ENCODE measurements at regions not wholly inside any gene's neighbourhood (a gene's known extent, or its start where the extent isn't known, plus 50 kb on each side); places are given as distances from the start of the nearest gene placed in this dataset.
"Not testable (repeated sequence)": the region's sequence is repeated elsewhere in the genome, so short reads cannot be mapped to it uniquely, and the experiment has no call there.

- not testable (repeated sequence) for DNase-seq (ENCODE audit: low read depth)
These were observed 397.4 kb upstream of the SLC35B3 start for GRCh38 chr6:8832695-8833094.

GRCh38 chr6:8831366-8832152, 396.2 kb upstream of the SLC35B3 start:
- DNase-seq (ENCODE audit: low read depth), result no peak

GRCh38 chr6:8830794-8831193, 395.4 kb upstream of the SLC35B3 start:
- DNase-seq (ENCODE audit: low read depth), result no peak

GRCh38 chr6:8829796-8830195, 394.5 kb upstream of the SLC35B3 start:
- no peak for DNase-seq (ENCODE audit: low read depth)

GRCh38 chr6:8829296-8829695, 394.0 kb upstream of the SLC35B3 start:
- DNase-seq (ENCODE audit: low read depth), result no peak

GRCh38 chr6:8828376-8828775, 393.0 kb upstream of the SLC35B3 start:
- no peak for DNase-seq (ENCODE audit: low read depth)

GRCh38 chr6:8825726-8826125, 390.4 kb upstream of the SLC35B3 start:
- no peak for DNase-seq (ENCODE audit: low read depth)

GRCh38 chr6:8821981-8822381, 386.6 kb upstream of the SLC35B3 start:
- peak; percentile 7 for DNase-seq (ENCODE audit: low read depth)

GRCh38 chr6:8820313-8820712, 385.0 kb upstream of the SLC35B3 start:
- no peak for DNase-seq (ENCODE audit: low read depth)

- DNase-seq (ENCODE audit: low read depth), result no peak
These were observed 384.1 kb upstream of the SLC35B3 start for GRCh38 chr6:8819446-8819845.

- DNase-seq (ENCODE audit: low read depth), result no peak
These were observed 379.2 kb upstream of the SLC35B3 start for GRCh38 chr6:8814440-8815000.

- no peak for DNase-seq (ENCODE audit: low read depth)
These were observed 375.0 kb upstream of the SLC35B3 start for GRCh38 chr6:8810325-8810724.

GRCh38 chr6:8809662-8810061, 374.3 kb upstream of the SLC35B3 start:
- DNase-seq (ENCODE audit: low read depth), result no peak

GRCh38 chr6:8803181-8803760, 367.9 kb upstream of the SLC35B3 start:
- no peak for DNase-seq (ENCODE audit: low read depth)

- not testable (repeated sequence) for DNase-seq (ENCODE audit: low read depth)
These were observed 367.1 kb upstream of the SLC35B3 start for GRCh38 chr6:8802397-8802796.

- no peak for DNase-seq (ENCODE audit: low read depth)
These were observed 359.1 kb upstream of the SLC35B3 start for GRCh38 chr6:8794420-8794819.

GRCh38 chr6:8789878-8790277, 354.5 kb upstream of the SLC35B3 start:
- DNase-seq (ENCODE audit: low read depth), result no peak

GRCh38 chr6:8785223-8785622, 349.9 kb upstream of the SLC35B3 start:
- DNase-seq (ENCODE audit: low read depth), result no peak

- no peak for DNase-seq (ENCODE audit: low read depth)
These were observed 347.8 kb upstream of the SLC35B3 start for GRCh38 chr6:8783191-8783590.

GRCh38 chr6:8780653-8781052, 345.3 kb upstream of the SLC35B3 start:
- no peak for DNase-seq (ENCODE audit: low read depth)

- DNase-seq (ENCODE audit: low read depth), result no peak
These were observed 329.4 kb upstream of the SLC35B3 start for GRCh38 chr6:8764733-8765132.

GRCh38 chr6:8760951-8761350, 325.6 kb upstream of the SLC35B3 start:
- no peak for DNase-seq (ENCODE audit: low read depth)

GRCh38 chr6:8758412-8758811, 323.1 kb upstream of the SLC35B3 start:
- DNase-seq (ENCODE audit: low read depth), result no peak

- DNase-seq (ENCODE audit: low read depth), result no peak
These were observed 315.3 kb upstream of the SLC35B3 start for GRCh38 chr6:8750627-8751026.

All from iris pigment epithelial cell (primary cell).